Type B pancreatic cell (in vitro differentiated cells): ENCODE measurements at regions not wholly inside any gene's neighbourhood (a gene's known extent, or its start where the extent isn't known, plus 50 kb on each side); places are given as distances from the start of the nearest gene placed in this dataset.

Experiments used
- DNase-seq: peaks from one replicate; pipeline ENCODE4 v3.0.0; 2021; ENCODE audit warnings: mixed read lengths; ENCODE audit not compliant: unreplicated experiment; ENCODE audit errors: extremely low spot score
- H3K27ac Mint-ChIP-seq: 2 replicates; pipeline ENCODE4 v1.8.0; 2021; ENCODE audit warnings: mild to moderate bottlenecking, mixed read lengths
- H3K27me3 Mint-ChIP-seq: 2 replicates; pipeline ENCODE4 v1.8.0; 2021; ENCODE audit warnings: mixed read lengths
- H3K36me3 Mint-ChIP-seq: 2 replicates; pipeline ENCODE4 v1.8.0; 2021; ENCODE audit warnings: mixed read lengths
- H3K4me1 Mint-ChIP-seq: one replicate; pipeline ENCODE4 v1.8.0; 2021; ENCODE audit warnings: mixed read lengths; ENCODE audit not compliant: unreplicated experiment
- H3K4me3 Mint-ChIP-seq: 2 replicates; pipeline ENCODE4 v1.8.0; 2021; ENCODE audit warnings: mild to moderate bottlenecking, mixed read lengths
- H3K9me3 Mint-ChIP-seq: 2 replicates; pipeline ENCODE4 v1.8.0; 2021; ENCODE audit warnings: mixed read lengths
- CTCF ChIP-seq: fragments of 200-600 bp; sonication (generic); conservative IDR thresholded peaks from 2 replicates; pipeline ENCODE4 v1.5.0; 2021; ENCODE audit warnings: antibody characterized with exemption, mild to moderate bottlenecking

GRCh38 chr12:124229520-124229919 lies 65.4 kb upstream of the RFLNA start:
- H3K36me3 Mint-ChIP-seq = peaks cover 8% of the 10 kb centered on the region
- H3K27me3 Mint-ChIP-seq = no peaks in the 10 kb centered on the region
- DNase-seq = no peak
- peaks cover 17% of the 10 kb centered on the region for H3K9me3 Mint-ChIP-seq
- no peak overlapping the region for H3K27ac Mint-ChIP-seq
- H3K4me1 Mint-ChIP-seq = peaks cover 19% of the 10 kb centered on the region
- H3K4me3 Mint-ChIP-seq = no peak overlapping the region
- no peak for TF ChIP-seq CTCF

GRCh38 chr12:124230117-124230757 lies 64.7 kb upstream of the RFLNA start:
- Mint-ChIP-seq H3K27me3 (no peaks in the 10 kb centered on the region), H3K36me3 (peaks cover 13% of the 10 kb centered on the region), H3K27ac (no peak overlapping the region), H3K9me3 (peaks cover 22% of the 10 kb centered on the region), H3K4me1 (peaks cover 19% of the 10 kb centered on the region), H3K4me3 (no peak overlapping the region)
- TF ChIP-seq CTCF = no peak
- DNase-seq = no peak

GRCh38 chr12:124230789-124231188 lies 64.1 kb upstream of the RFLNA start:
- no peaks in the 10 kb centered on the region for H3K27me3 Mint-ChIP-seq
- DNase-seq = no peak
- H3K4me1 Mint-ChIP-seq = peaks cover 19% of the 10 kb centered on the region
- TF ChIP-seq CTCF = no peak
- H3K9me3 Mint-ChIP-seq = peaks cover 22% of the 10 kb centered on the region
- no peak overlapping the region for H3K4me3 Mint-ChIP-seq
- peaks cover 14% of the 10 kb centered on the region for H3K36me3 Mint-ChIP-seq
- H3K27ac Mint-ChIP-seq = no peak overlapping the region

GRCh38 chr12:124231980-124232653 lies 62.8 kb upstream of the RFLNA start:
- TF ChIP-seq CTCF = no peak
- H3K27ac Mint-ChIP-seq = peak overlapping the region; percentile 55

GRCh38 chr12:124232654-124232987 lies 62.3 kb upstream of the RFLNA start:
- DNase-seq = no peak
- Mint-ChIP-seq H3K9me3 (peaks cover 22% of the 10 kb centered on the region), H3K4me3 (no peak overlapping the region), H3K36me3 (peaks cover 11% of the 10 kb centered on the region), H3K27me3 (no peaks in the 10 kb centered on the region), H3K4me1 (peaks cover 10% of the 10 kb centered on the region), H3K27ac (peak overlapping the region; percentile 55)
- no peak for TF ChIP-seq CTCF

More at GRCh38 chr12:124231980-124232653, 62.8 kb upstream of the RFLNA start:
- H3K9me3 Mint-ChIP-seq = peaks cover 22% of the 10 kb centered on the region
- DNase-seq = no peak
- peaks cover 13% of the 10 kb centered on the region for H3K4me1 Mint-ChIP-seq
- no peaks in the 10 kb centered on the region for H3K27me3 Mint-ChIP-seq
- H3K4me3 Mint-ChIP-seq = no peak overlapping the region
- H3K36me3 Mint-ChIP-seq = peaks cover 11% of the 10 kb centered on the region
